HuH-7.5 (cell line): ENCODE measurements at regions not wholly inside any gene's neighbourhood (a gene's known extent, or its start where the extent isn't known, plus 50 kb on each side); places are given as distances from the start of the nearest gene placed in this dataset.
"Not testable (repeated sequence)": the region's sequence is repeated elsewhere in the genome, so short reads cannot be mapped to it uniquely, and the experiment has no call there.

Source experiments
- DNase-seq: peaks from one replicate; pipeline ENCODE4 v3.0.0; 2011; ENCODE audit warnings: low spot score

- not testable (repeated sequence) for DNase-seq
Observed at GRCh38 chr7:55702831-55703230, 130.5 kb upstream of the VOPP1 start.

- not testable (repeated sequence) for DNase-seq
Observed at GRCh38 chr7:55699450-55699842, 127.1 kb upstream of the VOPP1 start.

- not testable (repeated sequence) for DNase-seq
Observed at GRCh38 chr7:55698607-55699449, 126.5 kb upstream of the VOPP1 start.

GRCh38 chr7:55695893-55696701, 123.8 kb upstream of the VOPP1 start:
- DNase-seq, result not testable (repeated sequence)

GRCh38 chr7:55694484-55694883, 122.2 kb upstream of the VOPP1 start:
- not testable (repeated sequence) for DNase-seq

GRCh38 chr7:55688684-55689681, 116.7 kb upstream of the VOPP1 start:
- DNase-seq, result not testable (repeated sequence)

GRCh38 chr7:55688261-55688660, 116.0 kb upstream of the VOPP1 start:
- not testable (repeated sequence) for DNase-seq

- DNase-seq, result not testable (repeated sequence)
Observed at GRCh38 chr7:55687252-55687651, 115.0 kb upstream of the VOPP1 start.

- DNase-seq, result not testable (repeated sequence)
Observed at GRCh38 chr7:55686771-55687170, 114.5 kb upstream of the VOPP1 start.

- DNase-seq, result not testable (repeated sequence)
Observed at GRCh38 chr7:55683501-55683900, 111.2 kb upstream of the VOPP1 start.

GRCh38 chr7:55675589-55675988, 103.3 kb upstream of the VOPP1 start:
- not testable (repeated sequence) for DNase-seq

- not testable (repeated sequence) for DNase-seq
Observed at GRCh38 chr7:55673525-55673924, 101.2 kb upstream of the VOPP1 start.

GRCh38 chr7:55672084-55672483, 99.8 kb upstream of the VOPP1 start:
- DNase-seq, result not testable (repeated sequence)

GRCh38 chr7:55657654-55658053, 85.4 kb upstream of the VOPP1 start:
- no peak for DNase-seq

- no peak for DNase-seq
Observed at GRCh38 chr7:55651057-55651456, 78.8 kb upstream of the VOPP1 start.

GRCh38 chr7:55649238-55649637, 76.9 kb upstream of the VOPP1 start:
- DNase-seq, result no peak

- DNase-seq, result no peak
Observed at GRCh38 chr7:55644567-55644966, 72.3 kb upstream of the VOPP1 start.

- no peak for DNase-seq
Observed at GRCh38 chr7:55642266-55642665, 70.0 kb upstream of the VOPP1 start.

- no peak for DNase-seq
Observed at GRCh38 chr7:55641811-55642210, 69.5 kb upstream of the VOPP1 start.

- peak; percentile 38 for DNase-seq
Observed at GRCh38 chr7:55641273-55641691, 69.0 kb upstream of the VOPP1 start.

- DNase-seq, result no peak
Observed at GRCh38 chr7:55639640-55640039, 67.3 kb upstream of the VOPP1 start.
